ENCODE measurements at regions not wholly inside any gene's neighbourhood (a gene's known extent, or its start where the extent isn't known, plus 50 kb on each side); places are given as distances from the start of the nearest gene placed in this dataset.
A peak's percentile ranks its signal among the peaks of the same experiment; 100 is the strongest.

DNA sequence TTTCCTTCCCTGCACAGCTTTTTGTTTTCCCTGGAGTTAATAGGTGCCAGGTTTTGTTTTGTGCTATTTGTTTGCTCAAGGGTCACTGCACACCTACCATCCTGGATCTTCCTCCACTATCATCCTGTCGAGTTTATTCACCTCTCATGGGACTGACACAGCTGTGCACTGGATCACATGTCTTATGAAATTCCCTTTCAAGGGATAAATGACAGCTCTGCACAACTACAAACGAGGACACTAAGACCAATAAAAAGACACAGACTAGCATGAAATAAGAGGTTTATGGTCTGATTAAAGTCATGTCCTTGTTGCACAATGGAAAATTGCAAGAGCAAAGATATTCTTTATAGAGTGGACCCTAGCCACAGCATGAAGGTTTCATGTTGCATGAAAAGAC, 76.7 kb upstream of the SFMBT2 start:
- DNase-seq (no peak), ATAC-seq (no peak)
- Mint-ChIP-seq H3K9me3 (ENCODE audit: low read depth) (peaks cover 4% of the 10 kb centered on the region), H3K36me3 (ENCODE audit: low read depth) (no peaks in the 10 kb centered on the region), H3K4me3 (no peak overlapping the region), H3K27me3 (no peaks in the 10 kb centered on the region), H3K4me1 (peaks cover 66% of the 10 kb centered on the region), H3K27ac (no peak overlapping the region)
- CTCF ChIA-PET, result interaction anchor here (1.0 kb wide), 1 partner anchor 200 kb away, joined by 4 read pairs; no protein-coding TSS in a partner anchor
- POLR2A ChIA-PET, result no interaction called here
- intact Hi-C loops (cut with DNase I, micrococcal nuclease), result no loop called here

DNA sequence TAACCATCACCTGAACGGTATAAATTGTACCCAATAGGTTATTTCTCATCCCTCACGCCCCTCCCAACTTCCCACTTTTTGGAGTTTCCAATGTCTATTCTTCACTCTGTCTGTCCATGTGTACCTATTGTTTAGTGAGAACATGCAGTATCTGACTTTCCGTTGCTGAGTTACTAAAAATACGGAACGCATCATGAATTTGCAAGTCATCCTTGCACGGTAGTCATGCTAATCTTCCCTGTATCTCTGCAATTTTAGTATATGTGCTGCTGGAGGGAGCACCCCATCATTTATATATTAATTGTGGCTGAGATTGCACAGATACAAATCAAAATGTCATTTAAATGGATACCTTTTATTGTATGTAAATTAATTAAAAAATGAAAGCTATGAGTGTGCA, 75.7 kb upstream of the SFMBT2 start:
- CTCF ChIA-PET, result interaction anchor here (0.8 to 1.0 kb wide), 2 partner anchors 170 to 201 kb away, joined by 3 to 4 read pairs; no protein-coding TSS in a partner anchor
- intact Hi-C loops (cut with DNase I, micrococcal nuclease), result no loop called here
- H3K4me1 Mint-ChIP-seq, result peaks cover 63% of the 10 kb centered on the region
- ATAC-seq, result no peak
- POLR2A ChIA-PET, result no interaction called here
- no peak for DNase-seq
- no peaks in the 10 kb centered on the region for H3K36me3 Mint-ChIP-seq (ENCODE audit: low read depth)
- H3K27ac Mint-ChIP-seq, result no peak overlapping the region
- H3K9me3 Mint-ChIP-seq (ENCODE audit: low read depth), result peaks cover 3% of the 10 kb centered on the region
- H3K27me3 Mint-ChIP-seq, result no peaks in the 10 kb centered on the region
- H3K4me3 Mint-ChIP-seq, result no peak overlapping the region

DNA sequence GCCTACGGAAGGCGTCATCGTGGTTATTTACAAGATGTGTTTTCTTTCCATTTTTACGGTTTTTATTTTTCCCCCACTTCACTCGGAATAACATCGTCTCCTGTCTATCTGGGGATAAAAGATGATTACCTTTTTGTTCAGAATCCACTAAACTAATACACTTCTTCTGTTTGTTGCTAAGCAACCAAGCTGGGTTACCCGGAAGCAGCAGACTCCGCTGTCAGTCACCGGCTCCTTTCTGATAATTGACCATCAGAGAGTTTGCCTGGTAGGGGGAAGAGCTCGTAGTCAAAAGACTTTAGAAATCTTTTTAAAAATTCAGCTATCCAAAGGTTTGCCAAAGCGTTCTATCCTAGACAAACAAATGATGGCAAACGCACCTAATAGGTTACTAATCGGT, 75.0 kb upstream of the SFMBT2 start:
- H3K36me3 Mint-ChIP-seq (ENCODE audit: low read depth), result no peaks in the 10 kb centered on the region
- peaks cover 67% of the 10 kb centered on the region for H3K4me1 Mint-ChIP-seq
- H3K27ac Mint-ChIP-seq, result no peak overlapping the region
- H3K9me3 Mint-ChIP-seq (ENCODE audit: low read depth), result no peaks in the 10 kb centered on the region
- H3K4me3 Mint-ChIP-seq, result no peak overlapping the region
- intact Hi-C loops (cut with DNase I, micrococcal nuclease), result no loop called here
- no peak for ATAC-seq
- H3K27me3 Mint-ChIP-seq, result no peaks in the 10 kb centered on the region
- POLR2A ChIA-PET, result no interaction called here
- CTCF ChIA-PET, result interaction anchor here (0.8 kb wide), 1 partner anchor 170 kb away, joined by 3 read pairs; no protein-coding TSS in a partner anchor
- no peak for DNase-seq

DNA sequence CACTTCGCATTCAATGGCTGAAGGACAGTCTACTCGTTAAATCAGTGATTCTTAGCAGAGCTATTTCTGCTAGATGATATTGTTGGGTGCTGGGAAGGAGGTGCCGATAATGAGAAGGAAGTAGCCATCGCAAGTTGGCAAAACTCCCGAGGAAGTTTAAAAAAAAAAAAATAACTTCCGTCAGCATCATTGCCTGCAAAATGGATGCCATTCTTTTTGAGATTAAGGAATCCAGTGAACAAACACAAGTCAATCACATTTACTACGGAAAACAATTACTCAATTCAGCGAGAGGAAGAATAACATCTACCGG, 74.4 kb upstream of the SFMBT2 start:
- H3K4me1 Mint-ChIP-seq, result peaks cover 72% of the 10 kb centered on the region
- peak overlapping the region; percentile 42 for H3K4me3 Mint-ChIP-seq
- no peaks in the 10 kb centered on the region for H3K36me3 Mint-ChIP-seq (ENCODE audit: low read depth)
- H3K9me3 Mint-ChIP-seq (ENCODE audit: low read depth), result no peaks in the 10 kb centered on the region
- peak overlapping the region; percentile 79 for H3K27ac Mint-ChIP-seq
- no peak for ATAC-seq
- intact Hi-C loops (cut with DNase I, micrococcal nuclease), result no loop called here
- no peaks in the 10 kb centered on the region for H3K27me3 Mint-ChIP-seq
- ChIA-PET POLR2A (no interaction called here), CTCF (interaction anchor here (1.0 kb wide), 1 partner anchor 16 kb away, joined by 3 read pairs; no protein-coding TSS in a partner anchor)
- DNase-seq, result no peak

DNA sequence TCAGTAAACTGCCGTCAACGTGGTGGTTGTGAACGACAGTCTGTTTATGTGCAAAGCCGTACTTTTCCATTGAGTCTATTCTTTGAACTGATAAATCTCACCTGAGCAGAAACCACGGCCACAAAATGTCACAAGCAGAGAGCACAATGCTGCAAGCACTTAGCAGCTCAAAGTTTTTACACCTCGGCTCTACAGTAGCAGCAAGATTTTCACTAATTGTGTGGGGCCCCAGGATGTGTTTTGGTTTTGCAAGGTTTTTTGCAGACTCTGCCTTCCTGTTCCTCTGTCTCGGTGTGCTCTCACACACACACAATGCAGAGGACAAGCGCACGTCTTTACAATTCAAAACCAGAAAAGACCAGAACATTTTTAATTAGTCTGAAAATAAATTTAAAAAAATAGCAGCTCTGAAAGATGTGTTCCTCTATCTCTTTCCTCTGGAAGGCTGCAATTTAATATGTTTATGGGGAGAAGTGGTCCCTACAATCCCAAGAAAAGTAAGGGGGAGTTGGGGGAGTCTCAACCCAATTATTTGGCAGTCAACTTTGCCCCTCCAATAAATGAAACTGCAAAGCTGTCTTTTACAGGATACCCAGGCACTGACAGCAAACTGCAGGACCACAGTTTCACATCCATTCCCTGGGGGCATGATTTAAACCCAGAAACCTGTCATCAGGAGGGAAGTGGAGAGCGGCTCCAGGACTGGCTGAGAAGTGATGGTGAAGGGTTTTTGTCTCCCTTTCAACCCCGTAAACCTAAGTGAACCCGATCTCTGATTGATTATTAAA, 73.8 kb upstream of the SFMBT2 start:
- POLR2A ChIA-PET, result interaction anchor here (0.5 kb wide), 1 partner anchor 1797 kb away, joined by 3 read pairs; no protein-coding TSS in a partner anchor
- DNase-seq (peak; percentile 72), ATAC-seq (peak; percentile 90)
- CTCF ChIA-PET, result interaction anchor here (1.0 kb wide), 1 partner anchor 17 kb away, joined by 3 read pairs; no protein-coding TSS in a partner anchor
- Mint-ChIP-seq H3K9me3 (ENCODE audit: low read depth) (no peaks in the 10 kb centered on the region), H3K27ac (peak overlapping the region; percentile 79), H3K27me3 (no peaks in the 10 kb centered on the region), H3K36me3 (ENCODE audit: low read depth) (no peaks in the 10 kb centered on the region), H3K4me3 (peak overlapping the region; percentile 42), H3K4me1 (peaks cover 78% of the 10 kb centered on the region)
- intact Hi-C loops (cut with DNase I, micrococcal nuclease), result no loop called here

DNA sequence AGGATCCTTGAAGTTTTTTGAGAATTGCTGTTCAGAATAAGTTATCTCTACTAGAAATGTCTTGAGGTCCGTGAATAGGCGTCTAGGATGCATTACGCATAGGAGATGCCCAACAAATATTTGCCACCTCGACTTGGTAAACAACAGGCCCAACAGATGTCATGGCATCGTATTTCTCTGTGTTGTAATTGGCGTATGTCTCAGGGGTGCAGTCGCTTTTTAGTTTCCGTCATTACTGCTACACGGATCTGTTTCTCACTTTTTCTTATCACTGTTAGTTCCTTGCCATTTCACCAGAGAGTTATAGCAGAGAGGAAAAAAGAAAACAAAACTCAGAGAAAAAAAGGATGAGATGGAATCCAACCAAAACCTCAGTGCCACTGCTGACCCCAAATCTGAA, 73.0 kb upstream of the SFMBT2 start:
- no peaks in the 10 kb centered on the region for H3K9me3 Mint-ChIP-seq (ENCODE audit: low read depth)
- ATAC-seq, result no peak
- POLR2A ChIA-PET, result no interaction called here

DNA sequence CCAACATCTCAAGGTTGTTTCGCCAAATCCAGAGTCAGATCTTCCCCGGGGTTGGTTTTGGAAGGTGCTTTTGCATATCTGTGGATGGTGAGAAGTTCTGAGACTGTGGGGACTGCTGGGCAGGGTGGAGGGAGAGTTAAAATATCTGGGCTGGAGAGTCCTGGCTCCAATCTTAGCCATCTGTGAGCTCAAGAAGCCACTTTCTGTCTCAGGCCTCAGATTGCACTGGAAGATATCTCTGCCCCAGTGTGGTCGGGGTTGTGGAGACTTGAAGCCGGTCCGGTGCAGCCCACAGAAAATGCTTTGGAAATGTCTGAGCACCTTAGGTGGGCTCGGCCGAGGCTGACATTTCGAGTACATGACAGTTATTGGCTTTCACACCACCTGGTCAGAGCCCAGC, 72.2 kb upstream of the SFMBT2 start:
- intact Hi-C loops (cut with DNase I, micrococcal nuclease), result no loop called here
- Mint-ChIP-seq H3K4me3 (no peak overlapping the region), H3K9me3 (ENCODE audit: low read depth) (no peaks in the 10 kb centered on the region), H3K4me1 (peaks cover 75% of the 10 kb centered on the region), H3K27me3 (no peaks in the 10 kb centered on the region), H3K27ac (no peak overlapping the region), H3K36me3 (ENCODE audit: low read depth) (no peaks in the 10 kb centered on the region)
- ChIA-PET POLR2A (no interaction called here), CTCF (no interaction called here)
- no peak for ATAC-seq
- DNase-seq, result no peak

More for the DNA sequence above, 73.0 kb upstream of the SFMBT2 start:
- Mint-ChIP-seq H3K4me3 (peak overlapping the region; percentile 29), H3K4me1 (peaks cover 78% of the 10 kb centered on the region), H3K27ac (peak overlapping the region; percentile 82), H3K36me3 (ENCODE audit: low read depth) (no peaks in the 10 kb centered on the region), H3K27me3 (no peaks in the 10 kb centered on the region)
- CTCF ChIA-PET, result no interaction called here
- DNase-seq, result peak; percentile 10
- intact Hi-C loops (cut with DNase I, micrococcal nuclease), result no loop called here

DNA sequence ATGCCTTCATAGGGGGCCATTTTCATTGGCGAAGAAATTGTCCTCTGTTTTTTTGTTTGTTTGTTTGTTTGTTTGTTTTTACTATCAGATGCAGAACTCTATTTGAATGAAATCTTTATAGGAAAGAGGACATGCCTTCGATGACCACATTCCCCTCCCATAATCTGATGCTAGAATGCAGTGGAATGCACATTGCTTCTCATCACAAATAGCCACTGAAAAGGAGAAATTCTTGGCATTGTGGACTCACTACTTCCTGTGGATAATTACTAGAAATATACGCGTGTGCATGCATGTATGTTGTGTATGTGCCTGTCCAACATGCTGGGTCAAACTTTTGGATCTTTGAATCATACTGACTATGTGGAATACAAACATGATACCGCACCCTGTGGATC, 70.5 kb upstream of the SFMBT2 start:
- H3K9me3 Mint-ChIP-seq (ENCODE audit: low read depth), result no peaks in the 10 kb centered on the region
- no peaks in the 10 kb centered on the region for H3K27me3 Mint-ChIP-seq
- peaks cover 73% of the 10 kb centered on the region for H3K4me1 Mint-ChIP-seq
- POLR2A ChIA-PET, result no interaction called here
- intact Hi-C loops (cut with DNase I, micrococcal nuclease), result no loop called here
- H3K36me3 Mint-ChIP-seq (ENCODE audit: low read depth), result no peaks in the 10 kb centered on the region
- DNase-seq (no peak), ATAC-seq (no peak)
- no peak overlapping the region for H3K4me3 Mint-ChIP-seq
- H3K27ac Mint-ChIP-seq, result no peak overlapping the region
- CTCF ChIA-PET, result no interaction called here

DNA sequence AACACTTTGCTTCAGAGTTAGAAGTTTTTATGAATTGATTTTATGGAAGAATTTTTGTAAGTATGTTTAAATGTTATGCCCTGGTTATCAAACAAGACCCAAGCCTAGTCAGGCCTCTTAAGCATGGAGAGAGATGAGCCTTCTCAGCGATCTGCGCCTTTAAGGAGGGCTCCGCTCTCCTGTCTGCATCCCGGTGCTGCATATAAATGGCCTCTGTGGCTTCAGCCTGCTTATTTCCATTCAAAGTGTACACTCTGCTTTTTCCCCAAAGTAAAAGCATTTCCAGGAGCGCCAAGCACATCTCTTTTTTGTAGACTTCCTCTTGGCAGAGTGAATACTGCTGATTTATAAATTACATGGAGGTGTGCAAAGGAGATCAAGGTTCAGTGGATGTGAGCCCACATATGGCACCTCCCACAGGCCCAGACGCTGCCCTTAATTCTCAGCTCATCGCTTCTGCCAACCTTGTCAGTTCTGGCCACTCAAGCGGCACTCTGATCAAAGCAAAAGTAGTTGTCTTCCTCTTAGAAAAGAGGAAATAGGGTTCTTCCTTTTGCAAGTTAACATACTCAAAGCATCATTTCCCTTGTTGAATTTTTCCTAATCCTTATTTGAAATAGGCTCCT, 70.0 kb upstream of the SFMBT2 start:
- ATAC-seq, result no peak
- no peaks in the 10 kb centered on the region for H3K36me3 Mint-ChIP-seq (ENCODE audit: low read depth)
- intact Hi-C loops (cut with DNase I, micrococcal nuclease), result no loop called here
- no peak overlapping the region for H3K27ac Mint-ChIP-seq
- H3K4me1 Mint-ChIP-seq, result peaks cover 70% of the 10 kb centered on the region
- ChIA-PET POLR2A (no interaction called here), CTCF (no interaction called here)
- no peaks in the 10 kb centered on the region for H3K27me3 Mint-ChIP-seq
- no peaks in the 10 kb centered on the region for H3K9me3 Mint-ChIP-seq (ENCODE audit: low read depth)
- DNase-seq, result peak; percentile 17
- no peak overlapping the region for H3K4me3 Mint-ChIP-seq

DNA sequence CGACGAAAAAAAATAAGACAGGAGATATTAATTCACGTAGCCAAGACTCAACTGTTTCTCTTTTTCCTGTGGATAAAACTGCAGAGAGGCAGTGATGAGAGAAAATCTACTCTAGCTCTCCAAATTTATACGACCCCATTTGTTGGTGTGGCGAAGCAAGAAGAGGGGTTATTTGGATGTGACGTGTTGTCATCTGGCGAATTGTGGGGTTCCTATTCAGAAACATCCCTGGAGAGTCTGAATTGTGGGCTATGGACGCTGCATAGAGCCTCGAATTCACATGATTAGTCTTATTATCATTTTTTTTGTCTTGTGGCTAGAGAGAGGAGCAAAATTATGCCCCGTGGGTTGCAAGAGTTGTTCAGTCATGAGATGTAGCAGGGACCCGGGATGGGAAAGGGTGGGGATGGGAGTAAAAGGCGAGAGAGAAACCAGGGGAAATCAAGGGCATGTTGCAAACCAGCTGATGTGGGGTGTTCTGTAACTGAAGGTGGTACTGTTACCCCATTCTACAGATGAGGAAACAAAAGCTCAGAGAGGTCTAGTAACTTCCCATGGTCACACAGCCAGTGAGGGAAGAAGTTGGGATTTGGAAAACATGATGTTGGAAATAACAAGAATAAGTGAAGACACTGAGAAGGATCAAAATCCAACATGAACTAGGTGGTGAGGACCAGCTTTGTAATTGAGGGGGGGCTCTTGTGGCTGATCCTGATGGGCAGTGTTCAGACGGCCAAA, 69.2 kb upstream of the SFMBT2 start:
- DNase-seq, result no peak
- peaks cover 64% of the 10 kb centered on the region for H3K4me1 Mint-ChIP-seq
- ATAC-seq, result no peak
- no peaks in the 10 kb centered on the region for H3K36me3 Mint-ChIP-seq (ENCODE audit: low read depth)
- ChIA-PET POLR2A (no interaction called here), CTCF (no interaction called here)
- no peaks in the 10 kb centered on the region for H3K27me3 Mint-ChIP-seq
- H3K27ac Mint-ChIP-seq, result no peak overlapping the region
- H3K4me3 Mint-ChIP-seq, result no peak overlapping the region
- intact Hi-C loops (cut with DNase I, micrococcal nuclease), result loop anchor here in 1 of 2 experiments (5.0 kb wide), 1 partner anchor 53 kb away; no protein-coding TSS in a partner anchor
- no peaks in the 10 kb centered on the region for H3K9me3 Mint-ChIP-seq (ENCODE audit: low read depth)

DNA sequence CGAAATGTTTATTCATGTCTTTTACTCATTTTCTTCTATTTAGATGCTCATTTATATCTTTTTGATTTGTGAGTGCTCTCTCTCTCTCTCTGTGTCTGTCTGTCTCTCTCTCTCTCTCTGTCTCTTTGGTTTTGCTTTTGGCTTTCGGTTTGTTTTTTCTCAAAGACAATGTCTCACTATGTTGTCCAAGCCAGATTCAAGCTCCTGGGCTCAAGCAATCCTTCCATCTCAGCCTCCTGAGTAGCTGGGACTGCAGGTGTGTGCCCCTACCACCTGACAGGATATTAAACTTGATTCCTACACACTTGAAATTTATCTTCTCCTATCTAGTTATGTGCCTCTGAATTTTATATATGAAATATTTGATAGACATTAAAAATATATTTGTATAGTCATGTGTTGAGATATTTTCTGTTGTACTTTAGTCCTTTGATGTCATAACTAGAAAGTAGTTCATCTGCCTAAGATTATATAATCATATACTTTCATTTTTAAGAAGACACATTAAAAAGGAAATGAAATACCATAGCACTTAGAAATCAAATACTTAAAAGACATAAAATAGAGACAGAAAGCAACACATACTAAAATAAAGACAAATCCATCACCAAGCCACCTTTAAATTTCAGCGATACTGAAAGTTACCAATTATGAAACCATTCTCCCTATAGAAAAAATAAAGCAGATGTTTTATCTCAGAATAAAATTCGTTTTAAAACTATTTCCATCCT, 68.1 kb upstream of the SFMBT2 start:
- ATAC-seq (peak; percentile 45), DNase-seq (no peak)
- Mint-ChIP-seq H3K36me3 (ENCODE audit: low read depth) (no peaks in the 10 kb centered on the region), H3K27me3 (no peaks in the 10 kb centered on the region), H3K9me3 (ENCODE audit: low read depth) (no peaks in the 10 kb centered on the region), H3K4me1 (peaks cover 55% of the 10 kb centered on the region), H3K4me3 (no peak overlapping the region), H3K27ac (peak overlapping the region; percentile 62)
- POLR2A ChIA-PET, result no interaction called here
- CTCF ChIA-PET, result no interaction called here
- intact Hi-C loops (cut with DNase I, micrococcal nuclease), result loop anchor here in 1 of 2 experiments (5.0 kb wide), 1 partner anchor 52 kb away; no protein-coding TSS in a partner anchor

All from activated CD4-positive, alpha-beta T cell treated with anti-CD3 and anti-CD28 coated beads for 36 hours (primary cell).